GM12878 (cell line): ENCODE measurements at regions not wholly inside any gene's neighbourhood (a gene's known extent, or its start where the extent isn't known, plus 50 kb on each side); places are given as distances from the start of the nearest gene placed in this dataset.

ENCODE experiments used
- ATF2 ChIP-seq: IDR thresholded peaks from 2 replicates; pipeline ENCODE4 v1.6.1; 2012; ENCODE audit warnings: low read length, inconsistent platforms
- CREM ChIP-seq: IDR thresholded peaks from 2 replicates; pipeline ENCODE4 v1.6.1; 2014; ENCODE audit warnings: antibody characterized with exemption, low read depth
- CTCF ChIP-seq, 3 experiments: IDR thresholded peaks in 2 of 3; conservative IDR thresholded peaks in 1 of 3; 2 replicates each; pipeline ENCODE4 v1.5.1; 2011; ENCODE audit warnings: low read depth in 3 of 3, low read length in 3 of 3, mild to moderate bottlenecking in 3 of 3, control low read depth in 2 of 3, moderate library complexity in 2 of 3, inconsistent platforms in 1 of 3, mixed read lengths in 1 of 3; ENCODE audit not compliant: control insufficient read depth in 2 of 3, insufficient read depth in 1 of 3; ENCODE audit errors: extremely low read depth in 1 of 3
- EZH2 ChIP-seq: IDR thresholded peaks from 2 replicates; pipeline ENCODE4 v1.6.1; 2012; ENCODE audit warnings: low read depth, mild to moderate bottlenecking, control low read depth, inconsistent platforms, low read length, borderline replicate concordance; ENCODE audit not compliant: control insufficient read depth
- FOXM1 ChIP-seq: IDR thresholded peaks from 2 replicates; pipeline ENCODE4 v1.6.1; 2012; ENCODE audit warnings: low read depth, mild to moderate bottlenecking, inconsistent platforms, low read length, moderate library complexity
- LARP7 ChIP-seq: fragments of 450-650 bp; IDR thresholded peaks from 2 replicates; pipeline ENCODE4 v1.6.1; 2017; ENCODE audit warnings: mild to moderate bottlenecking
- MEF2A ChIP-seq: IDR thresholded peaks from 2 replicates; pipeline ENCODE4 v1.6.1; 2011; ENCODE audit warnings: low read depth, mild to moderate bottlenecking, low read length, moderate library complexity; ENCODE audit not compliant: insufficient read depth
- POLR2A ChIP-seq: IDR thresholded peaks from 2 replicates; pipeline ENCODE4 v1.6.1; 2011; ENCODE audit warnings: low read depth, mild to moderate bottlenecking, low read length
- POLR2AphosphoS5 ChIP-seq: IDR thresholded peaks from 2 replicates; pipeline ENCODE4 v1.6.1; 2011; ENCODE audit warnings: mild to moderate bottlenecking, low read length, inconsistent platforms
- SIX5 ChIP-seq: IDR thresholded peaks from 2 replicates; pipeline ENCODE4 v1.6.1; 2011; ENCODE audit warnings: mild to moderate bottlenecking, low read depth, low read length, moderate library complexity; ENCODE audit not compliant: severe bottlenecking
- SUZ12 ChIP-seq: fragments of 200-600 bp; sonication (generic); IDR thresholded peaks from one replicate; pipeline ENCODE4 v1.6.1; 2018; ENCODE audit warnings: antibody characterized with exemption, mild to moderate bottlenecking; ENCODE audit not compliant: unreplicated experiment
- TF ChIP-seq, protein P1 (sequence below): IDR thresholded peaks from 2 replicates; pipeline ENCODE4 v1.6.1; 2012; ENCODE audit warnings: mild to moderate bottlenecking, low read depth, low read length

GRCh38 chr10:2205406-2205805 is 468.1 kb upstream of the ADARB2 start:
- TF ChIP-seq CTCF (IDR thresholded peaks at IDR 0.05 in 2 of 3, conservative IDR thresholded peaks at IDR 0.05 in 1 of 3; ENCODE audit: control insufficient read depth in 2 of 3, extremely low read depth in 1 of 3, insufficient read depth in 1 of 3, low read depth in 3 of 3, low read length in 3 of 3), result no peak
- no peak for TF ChIP-seq FOXM1
- no peak for TF ChIP-seq POLR2AphosphoS5
- no peak for TF ChIP-seq CREM
- no peak for TF ChIP-seq SIX5
- TF ChIP-seq LARP7, result no peak
- no peak for TF ChIP-seq EZH2
- TF ChIP-seq MEF2A, result no peak
- TF ChIP-seq POLR2A, result no peak
- TF ChIP-seq SUZ12, result no peak
- TF ChIP-seq, protein P1, sequence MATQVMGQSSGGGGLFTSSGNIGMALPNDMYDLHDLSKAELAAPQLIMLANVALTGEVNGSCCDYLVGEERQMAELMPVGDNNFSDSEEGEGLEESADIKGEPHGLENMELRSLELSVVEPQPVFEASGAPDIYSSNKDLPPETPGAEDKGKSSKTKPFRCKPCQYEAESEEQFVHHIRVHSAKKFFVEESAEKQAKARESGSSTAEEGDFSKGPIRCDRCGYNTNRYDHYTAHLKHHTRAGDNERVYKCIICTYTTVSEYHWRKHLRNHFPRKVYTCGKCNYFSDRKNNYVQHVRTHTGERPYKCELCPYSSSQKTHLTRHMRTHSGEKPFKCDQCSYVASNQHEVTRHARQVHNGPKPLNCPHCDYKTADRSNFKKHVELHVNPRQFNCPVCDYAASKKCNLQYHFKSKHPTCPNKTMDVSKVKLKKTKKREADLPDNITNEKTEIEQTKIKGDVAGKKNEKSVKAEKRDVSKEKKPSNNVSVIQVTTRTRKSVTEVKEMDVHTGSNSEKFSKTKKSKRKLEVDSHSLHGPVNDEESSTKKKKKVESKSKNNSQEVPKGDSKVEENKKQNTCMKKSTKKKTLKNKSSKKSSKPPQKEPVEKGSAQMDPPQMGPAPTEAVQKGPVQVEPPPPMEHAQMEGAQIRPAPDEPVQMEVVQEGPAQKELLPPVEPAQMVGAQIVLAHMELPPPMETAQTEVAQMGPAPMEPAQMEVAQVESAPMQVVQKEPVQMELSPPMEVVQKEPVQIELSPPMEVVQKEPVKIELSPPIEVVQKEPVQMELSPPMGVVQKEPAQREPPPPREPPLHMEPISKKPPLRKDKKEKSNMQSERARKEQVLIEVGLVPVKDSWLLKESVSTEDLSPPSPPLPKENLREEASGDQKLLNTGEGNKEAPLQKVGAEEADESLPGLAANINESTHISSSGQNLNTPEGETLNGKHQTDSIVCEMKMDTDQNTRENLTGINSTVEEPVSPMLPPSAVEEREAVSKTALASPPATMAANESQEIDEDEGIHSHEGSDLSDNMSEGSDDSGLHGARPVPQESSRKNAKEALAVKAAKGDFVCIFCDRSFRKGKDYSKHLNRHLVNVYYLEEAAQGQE, result no peak
- TF ChIP-seq ATF2, result no peak
